SK-N-SH (cell line): ENCODE measurements at regions not wholly inside any gene's neighbourhood (a gene's known extent, or its start where the extent isn't known, plus 50 kb on each side); places are given as distances from the start of the nearest gene placed in this dataset.

Experiments used
- EP300 ChIP-seq, 2 experiments: IDR thresholded peaks; 2 replicates each; pipeline versions ENCODE4 v1.4.0 to v1.6.1; 2012; ENCODE audit warnings: borderline replicate concordance in 1 of 2, low read depth in 1 of 2, low read length in 1 of 2
- FOSL2 ChIP-seq: IDR thresholded peaks from 2 replicates; pipeline ENCODE4 v1.4.0; 2012; ENCODE audit warnings: low read depth, mild to moderate bottlenecking, moderate library complexity, borderline replicate concordance
- GATA2 ChIP-seq: sonication (generic); formaldehyde crosslinking; IDR thresholded peaks from 2 replicates; pipeline ENCODE4 v1.5.0; 2020; ENCODE audit warnings: mild to moderate bottlenecking, missing genetic modification reagents
- NRF1 ChIP-seq: IDR thresholded peaks from 2 replicates; pipeline ENCODE4 v1.6.1; 2012; ENCODE audit warnings: low read depth, mild to moderate bottlenecking, low read length
- RAD21 ChIP-seq: IDR thresholded peaks from 2 replicates; pipeline ENCODE4 v1.6.1; 2012; ENCODE audit warnings: mild to moderate bottlenecking, low read length
- SIN3A ChIP-seq: IDR thresholded peaks from 2 replicates; pipeline ENCODE4 v1.6.1; 2012; ENCODE audit warnings: low read depth, mild to moderate bottlenecking, low read length, moderate library complexity, borderline replicate concordance
- TF ChIP-seq, protein P1 (sequence below): IDR thresholded peaks from 2 replicates; pipeline ENCODE4 v1.6.1; 2012; ENCODE audit warnings: mild to moderate bottlenecking, low read depth, low read length, moderate library complexity
- TF ChIP-seq, protein P2 (sequence below): fragments of 200-600 bp; sonication (generic); IDR thresholded peaks from 2 replicates; pipeline ENCODE4 v1.6.1; 2017; ENCODE audit warnings: antibody characterized with exemption, mild to moderate bottlenecking, moderate library complexity
- TF ChIP-seq, protein P3 (sequence below): IDR thresholded peaks from 2 replicates; pipeline ENCODE4 v1.4.0; 2012; ENCODE audit warnings: low read depth

DNA sequence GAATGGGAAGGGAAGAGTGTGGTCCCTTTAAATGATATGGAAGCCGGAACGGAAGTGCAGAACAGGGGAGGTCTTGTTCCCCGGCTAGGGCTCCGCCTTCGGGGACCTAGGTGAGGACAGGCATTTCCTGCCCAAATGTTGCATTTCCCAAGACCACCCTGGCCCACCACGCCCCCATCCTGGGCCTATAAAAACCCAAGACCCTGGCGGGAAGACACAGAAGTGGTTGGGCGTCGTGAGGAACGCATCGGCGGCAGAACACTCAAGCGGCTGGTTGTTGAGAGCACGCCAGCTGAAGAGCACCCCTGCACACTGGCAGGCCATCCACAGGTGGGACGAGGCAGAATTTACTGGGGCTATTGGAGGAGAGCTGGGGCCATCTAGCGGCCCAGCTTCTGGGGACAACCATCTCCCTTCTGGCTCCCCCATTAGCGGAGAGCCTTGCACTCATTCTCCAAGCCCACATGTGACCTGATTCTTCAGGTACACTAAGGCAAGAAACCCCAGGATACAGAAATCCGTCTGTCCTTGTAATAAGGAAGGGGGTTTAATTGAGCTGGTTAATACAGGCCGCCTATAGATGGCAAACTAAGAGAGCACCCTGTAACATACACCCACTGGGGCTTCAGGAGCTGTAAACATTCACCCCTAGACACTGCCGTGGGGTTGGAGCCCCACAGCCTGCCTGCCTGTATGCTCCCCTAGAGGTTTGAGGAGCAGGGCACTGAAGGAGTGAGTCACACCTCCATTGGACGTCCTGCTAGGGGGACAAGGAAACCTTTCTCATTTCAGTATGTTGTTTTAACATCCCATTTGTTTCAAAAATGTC lies 1327.9 kb downstream of the BRINP3 start:
- TF ChIP-seq NRF1 (no peak), EP300 (IDR thresholded peaks at IDR 0.05; ENCODE audit: borderline replicate concordance in 1 of 2, low read depth in 1 of 2, low read length in 1 of 2) (no peak), GATA2 (CRISPR knock-in tag) (no peak), SIN3A (no peak), RAD21 (no peak), FOSL2 (no peak)
- TF ChIP-seq, protein P1, sequence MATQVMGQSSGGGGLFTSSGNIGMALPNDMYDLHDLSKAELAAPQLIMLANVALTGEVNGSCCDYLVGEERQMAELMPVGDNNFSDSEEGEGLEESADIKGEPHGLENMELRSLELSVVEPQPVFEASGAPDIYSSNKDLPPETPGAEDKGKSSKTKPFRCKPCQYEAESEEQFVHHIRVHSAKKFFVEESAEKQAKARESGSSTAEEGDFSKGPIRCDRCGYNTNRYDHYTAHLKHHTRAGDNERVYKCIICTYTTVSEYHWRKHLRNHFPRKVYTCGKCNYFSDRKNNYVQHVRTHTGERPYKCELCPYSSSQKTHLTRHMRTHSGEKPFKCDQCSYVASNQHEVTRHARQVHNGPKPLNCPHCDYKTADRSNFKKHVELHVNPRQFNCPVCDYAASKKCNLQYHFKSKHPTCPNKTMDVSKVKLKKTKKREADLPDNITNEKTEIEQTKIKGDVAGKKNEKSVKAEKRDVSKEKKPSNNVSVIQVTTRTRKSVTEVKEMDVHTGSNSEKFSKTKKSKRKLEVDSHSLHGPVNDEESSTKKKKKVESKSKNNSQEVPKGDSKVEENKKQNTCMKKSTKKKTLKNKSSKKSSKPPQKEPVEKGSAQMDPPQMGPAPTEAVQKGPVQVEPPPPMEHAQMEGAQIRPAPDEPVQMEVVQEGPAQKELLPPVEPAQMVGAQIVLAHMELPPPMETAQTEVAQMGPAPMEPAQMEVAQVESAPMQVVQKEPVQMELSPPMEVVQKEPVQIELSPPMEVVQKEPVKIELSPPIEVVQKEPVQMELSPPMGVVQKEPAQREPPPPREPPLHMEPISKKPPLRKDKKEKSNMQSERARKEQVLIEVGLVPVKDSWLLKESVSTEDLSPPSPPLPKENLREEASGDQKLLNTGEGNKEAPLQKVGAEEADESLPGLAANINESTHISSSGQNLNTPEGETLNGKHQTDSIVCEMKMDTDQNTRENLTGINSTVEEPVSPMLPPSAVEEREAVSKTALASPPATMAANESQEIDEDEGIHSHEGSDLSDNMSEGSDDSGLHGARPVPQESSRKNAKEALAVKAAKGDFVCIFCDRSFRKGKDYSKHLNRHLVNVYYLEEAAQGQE: no peak
- TF ChIP-seq, protein P2, sequence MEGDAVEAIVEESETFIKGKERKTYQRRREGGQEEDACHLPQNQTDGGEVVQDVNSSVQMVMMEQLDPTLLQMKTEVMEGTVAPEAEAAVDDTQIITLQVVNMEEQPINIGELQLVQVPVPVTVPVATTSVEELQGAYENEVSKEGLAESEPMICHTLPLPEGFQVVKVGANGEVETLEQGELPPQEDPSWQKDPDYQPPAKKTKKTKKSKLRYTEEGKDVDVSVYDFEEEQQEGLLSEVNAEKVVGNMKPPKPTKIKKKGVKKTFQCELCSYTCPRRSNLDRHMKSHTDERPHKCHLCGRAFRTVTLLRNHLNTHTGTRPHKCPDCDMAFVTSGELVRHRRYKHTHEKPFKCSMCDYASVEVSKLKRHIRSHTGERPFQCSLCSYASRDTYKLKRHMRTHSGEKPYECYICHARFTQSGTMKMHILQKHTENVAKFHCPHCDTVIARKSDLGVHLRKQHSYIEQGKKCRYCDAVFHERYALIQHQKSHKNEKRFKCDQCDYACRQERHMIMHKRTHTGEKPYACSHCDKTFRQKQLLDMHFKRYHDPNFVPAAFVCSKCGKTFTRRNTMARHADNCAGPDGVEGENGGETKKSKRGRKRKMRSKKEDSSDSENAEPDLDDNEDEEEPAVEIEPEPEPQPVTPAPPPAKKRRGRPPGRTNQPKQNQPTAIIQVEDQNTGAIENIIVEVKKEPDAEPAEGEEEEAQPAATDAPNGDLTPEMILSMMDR: no peak
- TF ChIP-seq, protein P3, sequence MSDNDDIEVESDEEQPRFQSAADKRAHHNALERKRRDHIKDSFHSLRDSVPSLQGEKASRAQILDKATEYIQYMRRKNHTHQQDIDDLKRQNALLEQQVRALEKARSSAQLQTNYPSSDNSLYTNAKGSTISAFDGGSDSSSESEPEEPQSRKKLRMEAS: no peak
